ENCODE measurements at regions not wholly inside any gene's neighbourhood (a gene's known extent, or its start where the extent isn't known, plus 50 kb on each side); places are given as distances from the start of the nearest gene placed in this dataset.
"Not testable (repeated sequence)": the region's sequence is repeated elsewhere in the genome, so short reads cannot be mapped to it uniquely, and the experiment has no call there.

DNA sequence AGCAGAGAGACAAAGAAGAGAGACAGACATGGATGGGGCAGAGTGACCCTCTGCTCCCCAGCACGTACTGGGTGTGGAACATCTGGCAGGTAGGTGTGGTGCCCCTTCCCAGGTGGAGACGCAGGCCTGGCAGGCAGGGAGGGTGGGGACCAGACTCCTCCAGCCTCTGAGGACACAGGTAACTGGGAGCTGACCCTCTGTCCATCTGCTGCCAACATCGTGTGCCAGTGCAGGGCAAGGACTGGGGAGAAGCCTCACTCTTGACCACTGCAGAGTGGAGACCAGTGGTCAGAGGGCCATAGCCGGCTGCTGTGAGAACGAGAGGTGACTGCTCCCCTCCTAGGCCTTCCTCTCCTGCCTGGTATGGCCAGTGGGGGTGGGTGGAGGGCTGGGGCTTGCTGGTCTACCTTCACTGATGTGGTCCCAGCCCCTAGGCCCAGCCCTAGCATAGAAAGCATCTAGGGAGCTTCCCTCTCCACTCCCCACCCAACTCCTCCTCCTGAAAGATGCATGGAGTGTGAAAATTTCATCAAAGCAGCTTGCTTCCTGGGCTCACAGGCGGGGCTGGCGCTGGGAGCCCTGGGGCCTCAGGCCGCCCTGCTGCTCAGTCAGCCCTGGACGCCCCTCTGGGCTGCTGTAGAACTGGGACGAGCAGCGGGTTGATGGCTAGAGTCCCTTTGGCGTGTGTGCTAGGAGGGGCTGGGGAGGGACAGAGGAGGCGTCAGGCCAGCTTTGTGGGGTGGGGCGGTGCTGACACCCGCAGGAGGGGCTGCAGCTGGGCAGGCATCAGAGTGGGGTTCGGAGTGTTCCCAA is 90.3 kb downstream of the PLXNA1 start:
- DNase-seq, result no peak

DNA sequence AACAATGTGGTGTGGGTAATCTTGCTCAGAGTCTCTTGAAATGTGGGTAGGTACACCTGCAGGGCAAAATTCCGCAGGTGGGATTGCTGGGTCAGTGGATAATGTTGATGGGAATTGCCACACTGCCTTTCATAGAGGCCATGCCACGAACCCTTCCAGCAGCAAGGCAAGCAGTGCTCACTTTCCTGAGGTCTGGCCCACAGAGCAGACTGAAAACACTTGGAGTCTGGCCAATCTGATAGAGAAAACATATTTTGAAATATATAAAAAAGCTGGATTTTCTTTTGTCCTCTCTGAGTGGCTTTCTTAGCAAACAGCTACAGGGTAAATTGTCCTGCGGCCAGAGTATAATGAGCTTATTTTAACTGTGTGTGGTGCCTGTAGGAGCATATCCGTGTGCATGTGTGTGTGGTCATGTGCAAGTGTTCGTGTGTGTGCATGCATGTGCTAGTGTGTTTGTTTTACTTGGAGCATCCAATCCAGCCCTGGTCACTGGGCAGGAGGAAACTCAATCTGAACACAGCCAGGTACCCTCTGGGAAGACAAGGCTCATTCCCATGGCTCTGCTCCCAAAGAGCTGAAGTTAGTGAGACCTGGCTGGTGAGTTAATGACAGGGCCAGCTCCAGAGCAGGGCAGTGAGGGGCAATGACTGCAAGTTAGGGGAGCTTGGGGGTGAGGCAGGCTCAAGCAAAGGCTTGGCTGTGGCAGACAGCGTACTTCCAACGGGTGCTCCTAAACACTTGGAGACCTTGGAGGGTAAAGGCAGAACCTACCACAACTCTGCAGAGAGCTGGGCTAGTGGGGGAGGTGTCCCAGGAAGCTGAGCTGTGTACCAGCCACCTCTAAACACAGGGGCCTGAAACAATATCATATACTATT is 91.3 kb downstream of the PLXNA1 start:
- no peak for DNase-seq

- DNase-seq, result peak; percentile 2
Measured at GRCh38 chr3:127074900-127075360, 92.0 kb downstream of the PLXNA1 start.

- DNase-seq, result not testable (repeated sequence)
Measured at GRCh38 chr3:127076166-127076992, 93.5 kb downstream of the PLXNA1 start.

GRCh38 chr3:127077068-127077467 is 94.2 kb downstream of the PLXNA1 start:
- DNase-seq, result no peak

DNA sequence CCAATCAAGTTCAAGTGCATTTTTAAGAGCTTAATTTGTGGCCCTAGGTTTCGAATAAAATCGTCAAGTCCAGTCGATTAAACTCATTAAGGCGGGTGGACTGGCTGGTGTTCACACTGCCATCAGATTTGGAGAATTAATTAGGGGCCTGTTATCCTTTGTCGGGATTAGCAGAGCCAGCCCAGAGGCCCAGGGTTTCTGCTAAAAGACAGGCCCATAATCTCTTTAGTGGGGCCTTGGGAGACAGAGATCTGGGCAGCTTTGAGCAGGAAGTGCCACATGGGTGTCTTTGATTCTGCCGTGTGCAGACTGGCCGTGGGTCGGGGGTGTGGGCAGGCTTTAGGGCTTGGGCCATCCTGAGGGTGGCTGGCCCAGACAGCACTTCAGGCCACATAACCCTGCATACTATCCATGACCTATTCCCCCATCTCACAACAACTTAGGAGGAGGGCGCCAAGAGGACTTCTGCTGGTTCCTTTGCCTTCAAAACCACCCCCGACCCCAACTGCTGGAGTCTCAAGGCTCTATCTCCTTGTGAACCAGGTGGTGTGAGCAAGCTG is 94.7 kb downstream of the PLXNA1 start:
- no peak for DNase-seq

DNA sequence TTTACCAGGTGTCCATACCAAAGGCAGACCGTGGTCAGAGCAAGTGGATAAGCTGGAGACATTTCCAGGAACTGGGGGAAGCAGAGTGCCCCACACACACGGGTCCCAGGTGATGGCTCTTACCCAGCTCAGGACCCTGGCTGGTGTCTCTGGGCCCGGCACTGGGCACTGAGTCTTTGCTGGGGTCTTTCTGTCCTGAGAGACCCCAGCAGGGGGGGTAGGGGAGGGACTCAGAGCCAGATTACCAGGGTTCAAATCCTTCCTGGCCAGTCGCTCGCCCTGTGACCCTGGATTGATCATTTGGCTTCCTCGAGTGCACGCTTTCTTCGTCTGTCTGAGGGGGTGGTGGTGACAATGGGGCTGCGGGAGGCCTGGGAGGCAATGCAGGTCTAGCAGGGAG is 95.7 kb downstream of the PLXNA1 start:
- no peak for DNase-seq

DNA sequence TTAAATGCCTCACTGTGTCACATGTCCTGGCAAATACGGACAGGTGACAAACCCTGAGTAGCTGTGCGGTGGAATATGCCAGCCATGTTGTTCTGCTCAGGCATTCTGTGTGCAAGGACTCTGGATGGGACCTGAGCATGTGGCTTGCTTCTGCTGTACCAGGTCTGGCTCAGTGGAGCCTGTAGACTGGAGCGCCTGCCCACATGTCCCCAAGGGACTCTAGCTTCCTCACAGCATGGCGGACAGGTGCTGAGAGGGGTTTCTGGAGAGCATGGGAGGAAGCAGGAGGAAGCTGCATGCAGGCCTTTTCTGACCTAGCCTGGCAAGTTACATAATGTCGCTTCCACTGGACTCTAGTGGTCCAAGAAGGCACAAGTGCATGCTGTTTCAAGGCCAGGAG is 96.3 kb downstream of the PLXNA1 start:
- DNase-seq, result no peak

DNA sequence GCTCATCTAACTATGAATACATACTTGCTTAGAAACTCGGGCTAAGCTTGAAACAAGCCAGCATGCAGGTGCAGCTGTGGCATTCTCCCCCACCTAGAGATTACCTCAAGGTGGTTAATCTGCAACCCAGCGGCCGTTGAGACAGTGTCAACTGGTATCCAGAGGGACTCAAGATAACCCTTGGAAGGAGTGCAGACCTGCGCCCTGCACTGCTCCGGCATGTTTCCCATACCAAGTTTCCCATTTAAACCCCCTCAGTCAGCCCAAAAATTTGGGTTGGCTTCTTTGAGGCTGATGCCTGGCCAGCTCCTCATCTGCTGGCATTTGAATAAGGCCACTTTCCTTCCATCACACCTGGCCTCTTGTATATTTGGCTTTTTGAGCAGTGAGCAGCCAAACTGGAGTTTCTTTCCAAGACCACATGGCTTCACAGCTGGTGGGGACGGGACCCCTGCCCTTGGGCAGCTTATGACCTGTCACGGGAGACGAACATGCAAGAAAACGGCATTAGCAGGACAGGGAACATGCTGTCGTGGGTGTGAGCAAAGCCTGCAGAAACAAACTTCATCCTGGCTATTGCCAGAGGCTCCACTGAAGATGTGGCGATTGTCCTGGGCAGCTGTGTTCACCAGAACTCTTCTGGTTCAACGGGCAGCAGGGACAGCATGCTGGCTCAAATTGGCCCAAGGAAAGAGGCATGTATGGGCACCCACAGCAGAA is 98.2 kb downstream of the PLXNA1 start:
- DNase-seq, result no peak

GRCh38 chr3:127082066-127082465 is 99.2 kb downstream of the PLXNA1 start:
- no peak for DNase-seq

- no peak for DNase-seq
Measured at GRCh38 chr3:127083778-127084397, 101.0 kb downstream of the PLXNA1 start.

- no peak for DNase-seq
Measured at GRCh38 chr3:127084401-127084990, 101.6 kb downstream of the PLXNA1 start.

DNA sequence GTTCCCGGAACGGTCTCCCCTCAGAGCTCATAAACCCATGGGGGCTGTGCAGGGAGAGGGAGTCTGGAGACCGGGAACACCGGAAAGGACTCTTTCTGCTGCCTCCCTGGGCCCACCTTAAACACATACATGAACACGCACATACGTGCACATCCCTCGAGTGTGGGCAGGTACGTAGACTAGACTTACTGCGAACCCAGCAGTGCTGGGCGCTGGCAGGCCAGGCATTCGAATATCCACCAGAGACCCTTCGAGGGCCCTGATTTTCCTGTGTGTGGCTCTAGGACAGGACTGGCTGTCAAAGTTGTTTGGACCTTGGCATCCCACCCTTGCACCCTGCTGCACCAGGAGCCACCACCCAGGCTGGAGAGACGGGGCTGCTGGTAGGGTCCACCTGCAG is 102.7 kb downstream of the PLXNA1 start:
- no peak for DNase-seq

DNA sequence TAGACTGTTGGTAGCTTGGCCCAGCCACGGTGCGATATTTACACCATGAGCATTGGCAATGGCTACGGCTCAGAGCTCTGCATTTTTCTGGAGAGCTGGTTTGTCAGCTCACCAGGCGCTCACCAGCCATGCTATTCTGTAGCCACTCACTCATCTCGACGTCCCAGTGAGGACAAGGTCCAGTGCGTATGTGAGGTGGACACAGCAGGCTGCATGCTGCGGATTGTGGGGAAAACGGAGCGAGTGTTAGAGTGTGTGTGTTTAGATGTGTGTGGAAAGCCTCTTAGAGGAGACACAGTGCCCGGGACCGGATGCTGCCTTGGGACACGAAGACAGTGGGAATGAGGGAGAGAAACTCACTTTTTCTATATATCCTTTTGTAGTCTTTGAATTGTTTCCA is 103.7 kb downstream of the PLXNA1 start:
- DNase-seq, result not testable (repeated sequence)

GRCh38 chr3:127087441-127087840 is 104.5 kb downstream of the PLXNA1 start:
- no peak for DNase-seq

- no peak for DNase-seq
Measured at GRCh38 chr3:127088511-127089351, 104.2 kb upstream of the PRR23E start.

DNA sequence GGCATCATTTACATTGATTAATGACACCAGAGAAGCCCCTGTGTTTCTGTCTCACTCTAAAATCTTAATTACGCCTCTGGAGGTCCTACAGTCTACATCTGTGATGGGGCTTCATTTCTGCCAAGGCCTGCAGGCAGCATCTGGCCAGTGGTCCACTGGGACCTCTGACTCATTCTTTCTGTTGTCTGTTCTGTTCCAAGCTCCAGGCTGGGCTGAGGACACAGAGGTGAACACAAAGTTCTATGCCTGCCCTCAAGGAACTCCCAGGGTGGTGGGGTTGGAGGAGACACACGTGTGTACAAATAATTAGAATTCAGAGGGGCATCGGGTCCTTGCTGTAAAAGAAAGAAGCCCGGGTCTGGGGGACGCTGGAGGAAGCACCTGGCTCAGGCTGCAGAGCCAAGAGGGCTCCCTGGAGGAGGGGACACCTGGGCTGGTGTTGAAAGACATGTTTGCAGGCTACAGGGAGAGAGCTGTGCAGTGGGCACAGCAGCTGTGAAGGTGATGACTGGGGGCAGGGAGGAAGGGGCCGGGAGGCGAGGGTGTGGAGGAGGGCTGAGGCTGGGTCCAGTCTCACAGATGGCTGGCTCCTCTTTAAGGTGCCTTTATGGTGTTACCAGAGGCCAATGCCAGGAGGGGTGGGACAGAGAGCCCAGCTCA is 103.3 kb upstream of the PRR23E start:
- DNase-seq, result no peak

- DNase-seq, result no peak
Measured at GRCh38 chr3:127090218-127091160, 102.4 kb upstream of the PRR23E start.
